ENCODE measurements at regions not wholly inside any gene's neighbourhood (a gene's known extent, or its start where the extent isn't known, plus 50 kb on each side); places are given as distances from the start of the nearest gene placed in this dataset.

- no peak for TF ChIP-seq TAF1 (IDR thresholded peaks at IDR 0.05; ENCODE audit: borderline replicate concordance, insufficient read depth, low read length)
- TF ChIP-seq SIN3A (IDR thresholded peaks at IDR 0.05; ENCODE audit: borderline replicate concordance, insufficient read depth, low read length), result no peak
- no peak for TF ChIP-seq REST (IDR thresholded peaks at IDR 0.05; ENCODE audit: insufficient read depth in 1 of 2, low read depth in 2 of 2, low read length in 2 of 2)
- TF ChIP-seq POLR2AphosphoS5 (IDR thresholded peaks at IDR 0.05; ENCODE audit: low read depth, low read length), result no peak
- no peak for TF ChIP-seq FOXP2 (optimal IDR thresholded peaks at IDR 0.05; ENCODE audit: borderline replicate concordance, extremely low read depth, extremely low read length, insufficient read depth)
Observed at GRCh38 chr6:131459005-131459404, 114.0 kb upstream of the ARG1 start.

- TF ChIP-seq TAF1 (IDR thresholded peaks at IDR 0.05; ENCODE audit: borderline replicate concordance, insufficient read depth, low read length) (no peak), POLR2AphosphoS5 (IDR thresholded peaks at IDR 0.05; ENCODE audit: low read depth, low read length) (no peak), SIN3A (IDR thresholded peaks at IDR 0.05; ENCODE audit: borderline replicate concordance, insufficient read depth, low read length) (no peak), FOXP2 (optimal IDR thresholded peaks at IDR 0.05; ENCODE audit: borderline replicate concordance, extremely low read depth, extremely low read length, insufficient read depth) (no peak), REST (IDR thresholded peaks at IDR 0.05; ENCODE audit: insufficient read depth in 1 of 2, low read depth in 2 of 2, low read length in 2 of 2) (no peak)
Observed at GRCh38 chr6:131460614-131461000, 112.4 kb upstream of the ARG1 start.

GRCh38 chr6:131469130-131469529, 103.9 kb upstream of the ARG1 start:
- no peak for TF ChIP-seq REST (IDR thresholded peaks at IDR 0.05; ENCODE audit: insufficient read depth in 1 of 2, low read depth in 2 of 2, low read length in 2 of 2)
- no peak for TF ChIP-seq TAF1 (IDR thresholded peaks at IDR 0.05; ENCODE audit: borderline replicate concordance, insufficient read depth, low read length)
- no peak for TF ChIP-seq FOXP2 (optimal IDR thresholded peaks at IDR 0.05; ENCODE audit: borderline replicate concordance, extremely low read depth, extremely low read length, insufficient read depth)
- TF ChIP-seq SIN3A (IDR thresholded peaks at IDR 0.05; ENCODE audit: borderline replicate concordance, insufficient read depth, low read length), result no peak
- no peak for TF ChIP-seq POLR2AphosphoS5 (IDR thresholded peaks at IDR 0.05; ENCODE audit: low read depth, low read length)

GRCh38 chr6:131470534-131470933, 102.5 kb upstream of the ARG1 start:
- TF ChIP-seq REST (IDR thresholded peaks at IDR 0.05; ENCODE audit: insufficient read depth in 1 of 2, low read depth in 2 of 2, low read length in 2 of 2) (no peak), FOXP2 (optimal IDR thresholded peaks at IDR 0.05; ENCODE audit: borderline replicate concordance, extremely low read depth, extremely low read length, insufficient read depth) (no peak), TAF1 (IDR thresholded peaks at IDR 0.05; ENCODE audit: borderline replicate concordance, insufficient read depth, low read length) (no peak), POLR2AphosphoS5 (IDR thresholded peaks at IDR 0.05; ENCODE audit: low read depth, low read length) (no peak), SIN3A (IDR thresholded peaks at IDR 0.05; ENCODE audit: borderline replicate concordance, insufficient read depth, low read length) (no peak)

GRCh38 chr6:131471331-131471730, 101.7 kb upstream of the ARG1 start:
- no peak for TF ChIP-seq POLR2AphosphoS5 (IDR thresholded peaks at IDR 0.05; ENCODE audit: low read depth, low read length)

All from PFSK-1 (cell line).